GM19467 (cell line): ENCODE measurements at regions not wholly inside any gene's neighbourhood (a gene's known extent, or its start where the extent isn't known, plus 50 kb on each side); places are given as distances from the start of the nearest gene placed in this dataset.

Experiments used
- ATAC-seq: cut with Tn5 transposase; IDR thresholded peaks from one replicate; pipeline ENCODE4 v1.9.1; 2021; ENCODE audit warnings: mild to moderate bottlenecking, moderate library complexity; ENCODE audit not compliant: unreplicated experiment

- no peak for ATAC-seq
Observed at GRCh38 chr10:129353101-129353500, 113.9 kb upstream of the MGMT start.

DNA sequence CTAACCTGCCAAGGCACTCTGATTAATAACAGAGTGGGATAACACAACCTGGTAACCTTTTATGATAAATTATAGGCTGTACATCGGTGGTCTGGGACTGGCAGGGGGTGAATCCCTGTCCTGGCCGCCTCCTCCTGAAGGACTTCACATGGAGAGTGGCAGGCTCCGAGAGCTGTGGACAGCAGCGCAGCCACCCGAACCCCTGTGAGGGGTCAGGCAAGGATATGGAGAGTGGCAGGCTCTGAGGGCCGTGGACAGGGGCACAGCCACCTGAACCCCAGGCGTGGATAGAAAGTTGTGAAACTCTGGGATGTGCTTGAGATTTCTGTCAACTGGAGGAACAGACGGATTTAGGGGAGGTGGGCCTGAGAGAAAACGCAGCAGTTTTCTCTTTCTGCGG, 107.0 kb upstream of the MGMT start:
- no peak for ATAC-seq

DNA sequence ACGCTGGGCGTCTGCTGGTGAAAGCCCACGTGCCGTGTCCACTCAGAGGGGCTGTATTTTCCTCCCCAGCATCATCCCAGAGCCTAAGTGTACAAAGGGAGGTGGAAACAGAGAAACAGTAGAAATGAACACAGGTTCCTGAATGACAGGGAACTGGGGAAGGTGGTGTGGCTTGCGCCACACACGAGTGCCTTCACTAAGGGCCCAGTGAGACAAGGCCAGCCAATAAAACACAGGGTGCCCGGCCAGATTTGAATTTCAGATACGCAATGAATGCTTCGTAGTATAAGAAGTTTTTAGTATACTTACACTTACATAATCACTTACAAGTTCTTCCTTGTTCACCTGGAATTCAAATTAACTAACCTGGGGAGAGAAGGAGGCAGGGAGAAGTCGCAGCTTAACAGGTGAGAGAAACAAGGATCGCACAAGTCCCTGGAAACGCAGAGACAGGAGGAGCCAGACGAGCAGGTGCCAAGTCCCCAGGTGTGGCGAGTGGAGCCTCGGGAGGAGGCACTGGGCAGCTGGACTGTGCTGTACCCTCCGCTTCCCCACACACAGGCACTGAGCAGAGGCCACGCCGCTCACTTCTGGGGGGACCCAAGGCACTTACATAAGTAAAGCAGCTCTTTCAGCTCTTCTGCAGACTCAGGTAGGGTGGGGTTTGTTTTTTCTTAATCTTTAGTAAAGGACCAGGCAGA, 105.2 kb upstream of the MGMT start:
- no peak for ATAC-seq

DNA sequence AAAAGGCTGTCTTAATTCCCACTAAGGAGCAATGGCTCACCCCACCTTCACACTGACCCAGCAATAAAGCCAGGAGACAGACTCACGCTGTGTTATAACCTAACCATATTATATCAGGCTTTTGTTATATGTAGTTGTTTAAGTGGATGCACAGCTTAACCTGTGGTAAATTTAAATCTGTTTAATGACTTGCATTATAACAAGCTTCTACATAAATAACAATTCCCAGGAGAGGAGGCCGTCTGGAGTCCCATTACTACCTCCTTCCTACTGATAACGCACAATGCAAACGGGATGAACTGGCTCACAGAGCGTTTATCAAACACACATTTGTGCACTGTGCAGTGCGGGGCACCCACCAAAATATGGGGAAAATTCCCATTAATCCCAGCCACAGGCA, 102.1 kb upstream of the MGMT start:
- ATAC-seq, result no peak

DNA sequence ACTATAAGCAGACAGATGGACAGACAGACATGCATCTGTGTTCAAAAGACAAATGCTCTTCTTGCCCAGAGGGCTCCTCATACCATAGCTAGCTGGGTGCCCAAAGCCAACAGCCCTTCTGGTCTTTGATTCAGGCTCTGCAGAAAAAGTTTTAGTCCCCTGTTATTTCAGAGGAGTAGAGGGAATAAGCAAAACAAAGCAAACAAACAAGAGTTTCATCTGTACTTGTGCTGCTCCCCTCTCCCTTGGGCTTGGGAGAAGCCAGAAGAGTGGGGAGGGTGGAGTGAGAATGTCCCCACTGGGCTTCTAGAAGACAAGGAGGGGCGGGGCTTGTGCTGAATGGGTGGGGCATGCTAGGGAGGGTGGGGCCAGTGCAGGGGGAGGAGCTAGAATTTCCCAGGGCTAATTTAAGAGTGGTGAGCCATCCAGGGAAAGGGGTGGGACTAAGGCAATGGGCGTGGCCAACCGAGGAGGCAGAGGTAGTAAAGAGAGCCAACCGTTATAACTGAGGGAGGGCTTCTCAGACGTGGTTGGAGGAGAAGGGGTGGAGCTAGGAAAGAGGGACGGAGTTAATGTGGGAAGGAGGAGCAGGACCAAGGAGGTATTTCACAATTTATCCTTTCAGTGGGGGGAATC, 101.2 kb upstream of the MGMT start:
- no peak for ATAC-seq

DNA sequence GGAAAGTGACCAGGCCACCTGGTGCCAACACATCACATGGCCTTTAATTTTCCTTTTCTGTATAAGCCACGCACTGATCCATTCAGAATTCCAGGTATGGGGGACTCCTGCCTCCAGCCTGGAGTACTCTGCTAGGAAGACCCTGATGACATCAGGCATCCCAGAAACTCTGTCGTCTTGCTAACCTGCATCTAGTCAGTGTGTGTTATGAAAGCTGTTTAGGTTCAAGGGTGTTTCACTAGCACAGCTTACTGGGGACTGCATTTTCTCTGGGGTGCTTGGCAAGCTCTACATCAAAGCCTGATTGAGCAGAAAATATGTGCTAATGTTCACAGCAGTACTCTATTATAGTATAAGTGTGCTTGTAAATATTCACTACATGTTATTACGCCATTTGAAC, 100.6 kb upstream of the MGMT start:
- no peak for ATAC-seq

- ATAC-seq, result no peak
Observed at GRCh38 chr10:129369566-129369965, 97.5 kb upstream of the MGMT start.

GRCh38 chr10:129371541-129371940, 95.5 kb upstream of the MGMT start:
- ATAC-seq, result no peak

- ATAC-seq, result no peak
Observed at GRCh38 chr10:129372172-129372571, 94.9 kb upstream of the MGMT start.

DNA sequence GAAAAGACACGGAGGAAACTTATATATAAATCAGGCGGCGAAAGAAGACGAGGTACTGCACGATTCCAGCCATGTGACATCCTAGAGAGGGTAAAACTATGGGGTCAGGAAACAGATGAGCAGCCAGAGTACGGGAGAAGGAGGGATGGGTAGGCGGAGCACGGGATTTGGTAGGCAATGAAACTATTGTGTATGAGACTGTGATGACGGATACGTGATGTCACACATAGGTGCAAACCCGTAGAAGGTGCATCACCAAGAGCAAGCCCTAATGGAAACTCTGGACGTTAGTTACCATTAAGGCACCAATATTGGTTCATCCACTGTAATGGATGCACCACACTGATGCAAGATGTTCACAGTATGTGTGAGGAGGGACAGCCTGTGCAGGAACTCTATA, 93.8 kb upstream of the MGMT start:
- ATAC-seq, result no peak

DNA sequence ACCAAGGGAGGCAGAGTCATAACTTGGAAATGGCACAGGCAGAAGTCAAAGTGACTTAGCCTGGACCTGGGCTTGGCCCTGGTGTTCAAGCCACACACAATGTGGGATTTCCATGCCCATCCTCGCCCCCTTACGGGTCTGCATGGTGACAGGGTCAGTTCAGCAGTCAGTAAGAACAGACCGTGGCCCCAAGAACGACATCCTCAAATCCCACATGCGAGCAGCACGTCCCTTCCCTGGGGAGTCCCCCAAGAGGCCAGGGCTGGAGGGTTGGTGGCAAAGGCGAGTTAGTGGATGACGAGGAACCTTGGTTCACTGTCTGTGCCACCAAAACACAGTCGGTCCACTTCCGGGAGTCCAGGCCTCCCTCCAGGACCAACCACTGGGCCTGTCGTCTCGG, 93.3 kb upstream of the MGMT start:
- ATAC-seq, result no peak

GRCh38 chr10:129375171-129375570, 91.9 kb upstream of the MGMT start:
- no peak for ATAC-seq

- no peak for ATAC-seq
Observed at GRCh38 chr10:129375912-129376311, 91.1 kb upstream of the MGMT start.

- ATAC-seq, result no peak
Observed at GRCh38 chr10:129380279-129380678, 86.8 kb upstream of the MGMT start.

DNA sequence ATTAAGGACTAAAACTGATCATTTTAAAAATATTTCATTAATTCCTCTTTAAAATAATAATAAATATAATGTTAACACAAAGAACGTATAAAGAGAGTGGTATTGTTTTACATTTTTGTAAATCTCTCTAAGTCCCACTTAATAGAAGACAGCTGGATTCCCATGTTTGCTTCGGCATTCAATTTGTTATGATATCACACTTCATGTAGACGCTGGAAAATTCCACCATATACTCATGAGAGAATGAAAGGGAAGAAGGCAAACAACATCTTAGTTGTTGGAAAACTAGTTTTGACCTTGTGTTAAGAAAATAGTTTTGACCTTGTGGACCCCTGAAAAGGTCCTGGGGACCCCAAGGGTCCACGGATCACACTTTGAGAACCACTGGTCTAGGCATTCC, 85.3 kb upstream of the MGMT start:
- ATAC-seq, result no peak

GRCh38 chr10:129382401-129382800, 84.6 kb upstream of the MGMT start:
- no peak for ATAC-seq

GRCh38 chr10:129383651-129384050, 83.4 kb upstream of the MGMT start:
- no peak for ATAC-seq

GRCh38 chr10:129385600-129385999, 81.4 kb upstream of the MGMT start:
- no peak for ATAC-seq

GRCh38 chr10:129386415-129387257, 80.4 kb upstream of the MGMT start:
- ATAC-seq, result no peak

DNA sequence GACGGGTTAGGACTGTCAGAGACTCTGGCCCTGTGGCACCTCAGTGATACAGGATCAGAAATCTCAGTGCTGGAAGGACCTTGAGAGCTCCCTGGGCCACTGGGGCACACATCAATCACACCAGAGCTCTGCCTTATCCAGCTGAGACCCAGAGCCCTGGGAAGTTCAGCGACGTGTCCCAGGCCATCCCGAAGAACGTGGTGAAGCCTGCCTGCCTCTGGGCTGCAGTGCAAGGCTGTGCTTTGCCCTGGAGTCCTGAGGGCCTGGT, 79.8 kb upstream of the MGMT start:
- ATAC-seq, result no peak

GRCh38 chr10:129388435-129388834, 78.6 kb upstream of the MGMT start:
- no peak for ATAC-seq

DNA sequence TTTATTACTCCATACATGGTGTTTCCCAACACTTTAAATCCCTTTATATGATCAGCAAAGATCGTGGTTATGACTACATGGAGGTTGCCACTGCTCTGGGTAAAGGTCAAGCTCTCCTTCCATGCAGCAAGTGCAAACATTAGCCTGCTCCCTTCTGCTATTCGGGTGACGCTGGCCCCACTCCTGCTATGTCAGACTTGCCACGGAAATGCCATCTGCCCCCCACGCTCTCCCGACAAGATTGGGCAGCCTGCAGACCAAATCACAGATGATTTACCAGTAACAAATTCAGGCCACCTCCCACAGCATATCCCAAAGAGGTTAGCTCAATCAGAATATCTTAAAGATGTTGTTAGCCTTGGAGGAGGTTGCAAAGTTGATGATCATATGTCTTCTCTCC, 77.8 kb upstream of the MGMT start:
- ATAC-seq, result no peak
